ENCODE measurements at regions not wholly inside any gene's neighbourhood (a gene's known extent, or its start where the extent isn't known, plus 50 kb on each side); places are given as distances from the start of the nearest gene placed in this dataset.

DNA sequence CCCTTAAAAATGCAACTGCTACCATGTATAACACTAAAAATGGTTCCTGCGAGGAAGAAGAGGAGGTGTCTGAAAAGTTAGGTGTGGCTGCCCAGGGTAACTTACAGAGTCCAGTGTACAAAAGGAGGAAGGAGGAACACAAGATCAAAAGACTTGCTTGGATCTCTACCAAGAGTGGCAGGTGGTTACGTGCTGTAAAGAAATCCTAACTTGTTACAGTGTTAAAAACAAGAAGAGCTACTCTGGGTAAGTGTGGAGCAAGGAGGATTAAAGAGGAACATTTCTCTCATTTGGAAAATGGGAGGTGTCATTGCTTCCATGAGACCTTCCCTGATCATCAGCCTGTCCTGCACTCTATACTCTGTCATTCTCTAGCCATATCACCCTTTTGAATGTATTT lies 242.0 kb downstream of the PTTG2 start:
- TF ChIP-seq, protein P1, sequence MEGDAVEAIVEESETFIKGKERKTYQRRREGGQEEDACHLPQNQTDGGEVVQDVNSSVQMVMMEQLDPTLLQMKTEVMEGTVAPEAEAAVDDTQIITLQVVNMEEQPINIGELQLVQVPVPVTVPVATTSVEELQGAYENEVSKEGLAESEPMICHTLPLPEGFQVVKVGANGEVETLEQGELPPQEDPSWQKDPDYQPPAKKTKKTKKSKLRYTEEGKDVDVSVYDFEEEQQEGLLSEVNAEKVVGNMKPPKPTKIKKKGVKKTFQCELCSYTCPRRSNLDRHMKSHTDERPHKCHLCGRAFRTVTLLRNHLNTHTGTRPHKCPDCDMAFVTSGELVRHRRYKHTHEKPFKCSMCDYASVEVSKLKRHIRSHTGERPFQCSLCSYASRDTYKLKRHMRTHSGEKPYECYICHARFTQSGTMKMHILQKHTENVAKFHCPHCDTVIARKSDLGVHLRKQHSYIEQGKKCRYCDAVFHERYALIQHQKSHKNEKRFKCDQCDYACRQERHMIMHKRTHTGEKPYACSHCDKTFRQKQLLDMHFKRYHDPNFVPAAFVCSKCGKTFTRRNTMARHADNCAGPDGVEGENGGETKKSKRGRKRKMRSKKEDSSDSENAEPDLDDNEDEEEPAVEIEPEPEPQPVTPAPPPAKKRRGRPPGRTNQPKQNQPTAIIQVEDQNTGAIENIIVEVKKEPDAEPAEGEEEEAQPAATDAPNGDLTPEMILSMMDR (conservative IDR thresholded peaks at IDR 0.05; ENCODE audit: low read depth, low read length): no peak
- no peak for TF ChIP-seq EZH2 (IDR thresholded peaks at IDR 0.05; ENCODE audit: borderline replicate concordance, low read depth, low read length, poor library complexity, severe bottlenecking)

Measured in A673 (cell line).